GM21423 (cell line): ENCODE measurements at regions not wholly inside any gene's neighbourhood (a gene's known extent, or its start where the extent isn't known, plus 50 kb on each side); places are given as distances from the start of the nearest gene placed in this dataset.
"Not testable (repeated sequence)": the region's sequence is repeated elsewhere in the genome, so short reads cannot be mapped to it uniquely, and the experiment has no call there.

Experiments used
- ATAC-seq: cut with Tn5 transposase; IDR thresholded peaks from one replicate; pipeline ENCODE4 v1.9.1; 2021; ENCODE audit warnings: mild to moderate bottlenecking, moderate library complexity; ENCODE audit not compliant: unreplicated experiment

DNA sequence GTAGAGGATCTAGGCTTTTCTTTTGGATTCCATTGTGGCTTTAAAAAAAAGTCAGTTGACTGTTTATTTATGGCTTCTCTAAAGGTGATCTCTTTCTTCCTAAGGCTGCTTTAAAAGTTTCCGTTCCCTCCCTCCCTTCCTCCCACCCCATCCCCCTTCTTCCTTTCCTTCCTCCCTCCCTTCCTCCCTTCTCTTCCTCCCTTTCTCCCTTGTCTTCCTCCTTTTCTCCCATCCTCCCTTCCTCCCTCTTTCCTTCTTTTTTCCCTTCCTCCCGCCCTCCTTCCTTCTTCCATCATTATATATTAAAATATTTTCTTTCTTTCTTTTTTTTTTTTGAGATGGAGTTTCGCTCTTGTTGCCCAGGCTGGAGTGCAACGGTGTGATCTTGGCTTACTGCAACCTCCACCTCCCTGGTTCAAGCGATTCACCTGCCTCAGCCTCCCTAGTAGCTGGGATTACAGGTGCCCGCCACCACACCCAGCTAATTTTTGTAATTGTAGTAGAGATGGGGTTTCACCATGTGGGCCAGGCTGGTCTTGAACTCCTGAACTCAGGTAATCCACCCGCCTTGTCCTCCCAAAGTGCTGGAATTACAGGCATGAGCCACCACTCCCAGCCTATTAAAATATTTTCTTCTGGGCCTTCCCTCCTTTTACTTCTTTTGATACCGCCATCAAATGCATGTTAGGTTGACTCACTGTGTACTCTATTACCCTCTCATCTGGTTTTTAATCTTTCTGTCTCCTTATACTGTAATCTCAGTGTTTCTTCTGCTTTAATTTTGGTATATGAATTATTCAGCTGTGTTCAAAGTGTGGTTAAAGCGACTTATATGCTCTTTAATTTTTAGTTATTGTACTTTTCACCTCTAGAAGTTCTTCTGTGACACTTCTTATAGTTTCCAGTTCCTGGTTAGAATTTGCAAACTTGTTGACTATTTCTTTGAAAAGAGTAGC, 59.2 kb upstream of the ATP5PO start:
- ATAC-seq, result no peak

GRCh38 chr21:33973268-33973667, 57.7 kb upstream of the ATP5PO start:
- no peak for ATAC-seq

DNA sequence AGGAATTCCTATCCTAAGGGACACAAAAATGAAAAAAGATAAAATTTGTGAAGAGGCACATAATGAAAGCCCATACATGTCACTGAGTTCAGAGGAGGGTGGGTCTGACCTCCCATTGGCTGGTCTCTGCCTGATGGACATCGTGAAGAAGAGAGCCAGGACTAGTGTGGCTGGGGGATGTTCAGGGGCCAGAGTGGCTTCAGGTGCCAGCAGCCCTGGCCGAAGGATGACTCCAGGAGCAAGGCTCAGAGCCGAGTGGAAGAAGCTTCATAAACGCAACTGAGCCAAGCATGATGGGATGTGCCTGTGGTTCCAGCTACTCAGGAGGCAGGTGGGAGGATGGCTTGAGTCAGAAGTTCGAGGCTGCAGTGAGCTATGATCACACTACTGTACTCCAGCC, 56.9 kb upstream of the ATP5PO start:
- no peak for ATAC-seq

GRCh38 chr21:33971492-33972013, 55.9 kb upstream of the ATP5PO start:
- ATAC-seq, result no peak

- ATAC-seq, result no peak
Measured at GRCh38 chr21:33969581-33969980, 54.0 kb upstream of the ATP5PO start.

DNA sequence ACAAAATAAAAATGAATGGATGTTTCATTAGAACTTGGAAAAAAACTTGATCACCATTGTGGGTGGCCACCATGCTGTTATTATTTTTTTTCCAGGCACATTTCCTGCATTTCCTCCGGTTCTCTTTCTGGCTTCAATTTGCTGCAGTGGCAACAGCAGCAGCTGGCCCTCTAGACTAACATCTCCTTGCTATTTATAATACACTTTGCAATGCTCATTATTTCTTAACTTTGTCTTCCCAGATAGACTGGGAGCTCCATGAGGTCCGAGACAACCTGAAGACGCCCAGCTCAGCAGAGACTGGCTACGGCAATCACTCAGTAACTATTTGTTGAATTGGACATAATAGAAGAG, 53.4 kb upstream of the ATP5PO start:
- no peak for ATAC-seq

GRCh38 chr21:33968080-33968994, 52.7 kb upstream of the ATP5PO start:
- ATAC-seq, result no peak

GRCh38 chr21:33967086-33967571, 51.5 kb upstream of the ATP5PO start:
- no peak for ATAC-seq

DNA sequence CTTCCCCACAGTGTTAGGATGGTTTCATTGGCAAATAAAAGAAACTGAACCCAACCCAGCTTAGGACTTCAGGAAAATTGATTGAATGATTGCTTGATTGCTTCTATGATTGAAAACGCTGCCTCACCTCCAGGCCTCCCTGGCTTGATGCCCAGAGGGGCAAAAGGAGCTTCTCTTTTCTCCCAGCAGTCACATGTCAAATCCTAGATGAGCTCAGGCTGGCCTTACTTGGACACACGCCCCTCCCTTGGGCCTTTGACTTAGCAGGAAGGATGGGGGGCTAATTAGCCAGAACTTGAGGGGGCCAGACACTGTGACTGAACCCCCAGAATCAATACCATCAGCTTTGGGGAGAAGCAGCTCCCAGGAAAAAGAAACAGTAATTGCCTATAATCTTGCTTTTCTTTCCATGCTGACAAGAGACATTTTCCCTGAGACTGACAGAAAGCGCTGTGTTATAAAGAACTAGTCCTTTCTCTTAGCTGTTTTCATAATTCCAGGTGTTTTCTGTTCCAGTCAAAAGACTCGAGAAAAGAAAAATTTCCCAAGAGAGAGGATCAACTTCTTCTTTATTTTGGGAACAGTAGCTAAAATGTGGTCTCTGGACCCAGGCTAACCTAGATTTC, 50.8 kb upstream of the ATP5PO start:
- ATAC-seq, result no peak

- ATAC-seq, result not testable (repeated sequence)
Measured at GRCh38 chr21:33965662-33966061, 50.1 kb upstream of the ATP5PO start.
